GM12864 (cell line): ENCODE measurements at regions not wholly inside any gene's neighbourhood (a gene's known extent, or its start where the extent isn't known, plus 50 kb on each side); places are given as distances from the start of the nearest gene placed in this dataset.
"Not testable (repeated sequence)": the region's sequence is repeated elsewhere in the genome, so short reads cannot be mapped to it uniquely, and the experiment has no call there.

Experiments used
- DNase-seq: peaks from one replicate; pipeline ENCODE4 v3.0.0-alpha.2; 2011; ENCODE audit warnings: low read depth
- H3K4me3 ChIP-seq: 2 replicates; pipeline ENCODE4 v1.5.1; 2011; ENCODE audit warnings: mild to moderate bottlenecking, low read depth, low read length, control low read depth
- CTCF ChIP-seq: IDR thresholded peaks from 2 replicates; pipeline ENCODE4 v1.5.1; 2011; ENCODE audit warnings: low read depth, mild to moderate bottlenecking, moderate library complexity, low read length, control low read depth, inconsistent platforms; ENCODE audit errors: missing control alignments

- no peak for DNase-seq
- no peak overlapping the region for H3K4me3 ChIP-seq
- no peak for TF ChIP-seq CTCF
Observed at GRCh38 chr3:26004172-26004571, 214.3 kb downstream of the OXSM start.

- H3K4me3 ChIP-seq: no peak overlapping the region
- DNase-seq: no peak
- no peak for TF ChIP-seq CTCF
Observed at GRCh38 chr3:26011276-26011675, 221.4 kb downstream of the OXSM start.

GRCh38 chr3:26012241-26012745 is 222.4 kb downstream of the OXSM start:
- no peak for TF ChIP-seq CTCF
- no peak overlapping the region for H3K4me3 ChIP-seq
- no peak for DNase-seq

GRCh38 chr3:26015752-26016151 is 225.9 kb downstream of the OXSM start:
- DNase-seq: no peak
- H3K4me3 ChIP-seq: no peak overlapping the region
- peak; percentile 14 for TF ChIP-seq CTCF

- TF ChIP-seq CTCF: no peak
- no peak for DNase-seq
- H3K4me3 ChIP-seq: no peak overlapping the region
Observed at GRCh38 chr3:26018889-26019288, 229.0 kb downstream of the OXSM start.

- DNase-seq, H3K4me3 ChIP-seq: not testable (repeated sequence)
Observed at GRCh38 chr3:26024206-26024605, 234.3 kb downstream of the OXSM start.

- TF ChIP-seq CTCF: no peak
Observed at GRCh38 chr3:26029321-26029720, 239.4 kb downstream of the OXSM start.

GRCh38 chr3:26042126-26042525 is 252.2 kb downstream of the OXSM start:
- DNase-seq, H3K4me3 ChIP-seq: not testable (repeated sequence)

More at GRCh38 chr3:26029321-26029720, 239.4 kb downstream of the OXSM start:
- no peak overlapping the region for H3K4me3 ChIP-seq
- DNase-seq: no peak
